Hepatocyte (in vitro differentiated cells): ENCODE measurements at regions not wholly inside any gene's neighbourhood (a gene's known extent, or its start where the extent isn't known, plus 50 kb on each side); places are given as distances from the start of the nearest gene placed in this dataset.

Experiments used
- CTCF ChIP-seq: fragments of 200-600 bp; sonication (generic); IDR thresholded peaks from 2 replicates; pipeline ENCODE4 v1.5.1; 2016; ENCODE audit warnings: antibody characterized with exemption, mild to moderate bottlenecking; ENCODE audit not compliant: poor library complexity
- EZH2 ChIP-seq: fragments of 200-600 bp; sonication (generic); IDR thresholded peaks from 2 replicates; pipeline ENCODE4 v1.6.1; 2016; ENCODE audit warnings: antibody characterized with exemption, mild to moderate bottlenecking, borderline replicate concordance
- EZH2phosphoT487 ChIP-seq: fragments of 200-600 bp; sonication (generic); IDR thresholded peaks from one replicate; pipeline ENCODE4 v1.6.1; 2018; ENCODE audit warnings: antibody characterized with exemption, mild to moderate bottlenecking, low read depth, moderate library complexity; ENCODE audit not compliant: unreplicated experiment, severe bottlenecking

GRCh38 chr14:89620436-89620835, 203.4 kb upstream of the FOXN3 start:
- TF ChIP-seq CTCF, result no peak
- TF ChIP-seq EZH2phosphoT487, result no peak
- TF ChIP-seq EZH2, result no peak
